ENCODE measurements at regions not wholly inside any gene's neighbourhood (a gene's known extent, or its start where the extent isn't known, plus 50 kb on each side); places are given as distances from the start of the nearest gene placed in this dataset.

GRCh38 chr17:70521821-70522256, 352.5 kb downstream of the KCNJ2 start:
- Histone ChIP-seq H3K4me3 (ENCODE audit: low read depth in 2 of 2, low read length in 2 of 2) (no peak overlapping the region), H3K4me1 (ENCODE audit: control insufficient read depth, insufficient read depth, low read length) (no peaks in the 10 kb centered on the region), H3K27me3 (ENCODE audit: control insufficient read depth, insufficient read depth, low read length) (no peaks in the 10 kb centered on the region), H3K27ac (ENCODE audit: low read length) (no peak overlapping the region), H3K36me3 (ENCODE audit: control insufficient read depth, insufficient read depth, low read length) (no peaks in the 10 kb centered on the region), H3K9me3 (ENCODE audit: control insufficient read depth, insufficient read depth, low read depth, low read length) (no peaks in the 10 kb centered on the region)
- BruUV-seq (replicated peaks), result no TSS peak
- POLR2A ChIA-PET, result no interaction called here
- intact Hi-C loops (cut with micrococcal nuclease; ENCODE audit: unreplicated experiment), result no loop called here
- DNase-seq (ENCODE audit: low read depth, low spot score) (no peak), ATAC-seq (no peak)
- CTCF ChIA-PET, result no interaction called here
- TF ChIP-seq SIN3A (IDR thresholded peaks at IDR 0.05; ENCODE audit: borderline replicate concordance, insufficient read depth, low read depth, low read length) (no peak), TCF7L2 (IDR thresholded peaks at IDR 0.05; ENCODE audit: low read depth, low read length) (no peak), REST (IDR thresholded peaks at IDR 0.05; ENCODE audit: insufficient read depth in 1 of 2, low read depth in 2 of 2, low read length in 1 of 2) (no peak), POLR2AphosphoS5 (IDR thresholded peaks at IDR 0.05; ENCODE audit: low read depth, low read length) (no peak)
- TF ChIP-seq, protein P1, sequence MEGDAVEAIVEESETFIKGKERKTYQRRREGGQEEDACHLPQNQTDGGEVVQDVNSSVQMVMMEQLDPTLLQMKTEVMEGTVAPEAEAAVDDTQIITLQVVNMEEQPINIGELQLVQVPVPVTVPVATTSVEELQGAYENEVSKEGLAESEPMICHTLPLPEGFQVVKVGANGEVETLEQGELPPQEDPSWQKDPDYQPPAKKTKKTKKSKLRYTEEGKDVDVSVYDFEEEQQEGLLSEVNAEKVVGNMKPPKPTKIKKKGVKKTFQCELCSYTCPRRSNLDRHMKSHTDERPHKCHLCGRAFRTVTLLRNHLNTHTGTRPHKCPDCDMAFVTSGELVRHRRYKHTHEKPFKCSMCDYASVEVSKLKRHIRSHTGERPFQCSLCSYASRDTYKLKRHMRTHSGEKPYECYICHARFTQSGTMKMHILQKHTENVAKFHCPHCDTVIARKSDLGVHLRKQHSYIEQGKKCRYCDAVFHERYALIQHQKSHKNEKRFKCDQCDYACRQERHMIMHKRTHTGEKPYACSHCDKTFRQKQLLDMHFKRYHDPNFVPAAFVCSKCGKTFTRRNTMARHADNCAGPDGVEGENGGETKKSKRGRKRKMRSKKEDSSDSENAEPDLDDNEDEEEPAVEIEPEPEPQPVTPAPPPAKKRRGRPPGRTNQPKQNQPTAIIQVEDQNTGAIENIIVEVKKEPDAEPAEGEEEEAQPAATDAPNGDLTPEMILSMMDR (IDR thresholded peaks at IDR 0.05), result no peak
- in situ Hi-C loops (cut with HindIII; ENCODE audit: low pct_unique_long_range_greater_than_20kb, low sequenced_read_pairs), result no loop called here

DNA sequence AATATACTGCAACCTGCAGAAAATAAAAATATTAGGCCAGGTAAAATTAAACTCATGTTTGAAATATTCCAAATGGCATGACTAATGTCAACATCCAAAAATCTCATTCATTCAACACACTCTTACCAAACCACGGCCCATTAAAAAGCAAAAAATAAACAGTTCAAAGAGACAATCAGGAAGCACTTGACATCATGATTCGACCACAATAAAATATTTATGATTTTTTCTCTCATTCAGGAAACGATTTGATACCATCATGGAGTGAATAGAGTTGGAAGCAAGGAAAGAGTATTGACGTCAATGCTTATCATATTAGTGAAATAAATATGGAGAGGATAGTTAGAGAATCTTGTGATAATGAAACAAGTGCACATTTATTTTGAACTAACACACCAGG, 354.1 kb downstream of the KCNJ2 start:
- CTCF ChIA-PET, result no interaction called here
- BruUV-seq (replicated peaks), result no TSS peak

More for the DNA sequence above, 354.1 kb downstream of the KCNJ2 start:
- no peaks in the 10 kb centered on the region for H3K27me3 ChIP-seq (ENCODE audit: control insufficient read depth, insufficient read depth, low read length)
- DNase-seq (ENCODE audit: low read depth, low spot score) (no peak), ATAC-seq (no peak)
- intact Hi-C loops (cut with micrococcal nuclease; ENCODE audit: unreplicated experiment), result no loop called here
- POLR2A ChIA-PET, result no interaction called here
- H3K27ac ChIP-seq (ENCODE audit: low read length), result no peak overlapping the region
- no peaks in the 10 kb centered on the region for H3K4me1 ChIP-seq (ENCODE audit: control insufficient read depth, insufficient read depth, low read length)
- in situ Hi-C loops (cut with HindIII; ENCODE audit: low pct_unique_long_range_greater_than_20kb, low sequenced_read_pairs), result no loop called here
- TF ChIP-seq TCF7L2 (IDR thresholded peaks at IDR 0.05; ENCODE audit: low read depth, low read length) (no peak), SIN3A (IDR thresholded peaks at IDR 0.05; ENCODE audit: borderline replicate concordance, insufficient read depth, low read depth, low read length) (no peak), POLR2AphosphoS5 (IDR thresholded peaks at IDR 0.05; ENCODE audit: low read depth, low read length) (no peak), REST (IDR thresholded peaks at IDR 0.05; ENCODE audit: insufficient read depth in 1 of 2, low read depth in 2 of 2, low read length in 1 of 2) (no peak)
- TF ChIP-seq, protein P1 (IDR thresholded peaks at IDR 0.05), result no peak
- no peaks in the 10 kb centered on the region for H3K9me3 ChIP-seq (ENCODE audit: control insufficient read depth, insufficient read depth, low read depth, low read length)
- H3K36me3 ChIP-seq (ENCODE audit: control insufficient read depth, insufficient read depth, low read length), result no peaks in the 10 kb centered on the region
- H3K4me3 ChIP-seq (ENCODE audit: low read depth in 2 of 2, low read length in 2 of 2), result no peak overlapping the region

Measured in Panc1 (cell line).